ENCODE measurements at regions not wholly inside any gene's neighbourhood (a gene's known extent, or its start where the extent isn't known, plus 50 kb on each side); places are given as distances from the start of the nearest gene placed in this dataset.

GRCh38 chr15:94026458-94027304 is 204.7 kb upstream of the MCTP2 start:
- H3K27me3 Mint-ChIP-seq (ENCODE audit: unreplicated experiment), result peaks cover 3% of the 10 kb centered on the region
- H3K9me3 Mint-ChIP-seq (ENCODE audit: unreplicated experiment), result no peaks in the 10 kb centered on the region

GRCh38 chr15:94023531-94023930 is 207.8 kb upstream of the MCTP2 start:
- no peak for TF ChIP-seq CTCF (IDR thresholded peaks at IDR 0.05; ENCODE audit: partially characterized antibody, unreplicated experiment)
- no peak overlapping the region for H3K27ac Mint-ChIP-seq (ENCODE audit: unreplicated experiment)
- no peaks in the 10 kb centered on the region for H3K4me1 Mint-ChIP-seq (ENCODE audit: low read depth, unreplicated experiment)
- H3K9me3 Mint-ChIP-seq (ENCODE audit: unreplicated experiment), result no peaks in the 10 kb centered on the region
- H3K4me3 Mint-ChIP-seq (ENCODE audit: unreplicated experiment), result no peak overlapping the region
- no peaks in the 10 kb centered on the region for H3K36me3 Mint-ChIP-seq (ENCODE audit: unreplicated experiment)
- DNase-seq, result no peak
- H3K27me3 Mint-ChIP-seq (ENCODE audit: unreplicated experiment), result peaks cover 2% of the 10 kb centered on the region

More at GRCh38 chr15:94026458-94027304, 204.7 kb upstream of the MCTP2 start:
- no peak overlapping the region for H3K4me3 Mint-ChIP-seq (ENCODE audit: unreplicated experiment)
- TF ChIP-seq CTCF (IDR thresholded peaks at IDR 0.05; ENCODE audit: partially characterized antibody, unreplicated experiment), result no peak
- H3K36me3 Mint-ChIP-seq (ENCODE audit: unreplicated experiment), result no peaks in the 10 kb centered on the region
- no peaks in the 10 kb centered on the region for H3K4me1 Mint-ChIP-seq (ENCODE audit: low read depth, unreplicated experiment)
- no peak for DNase-seq
- H3K27ac Mint-ChIP-seq (ENCODE audit: unreplicated experiment), result no peak overlapping the region

GRCh38 chr15:94021621-94022320 is 209.6 kb upstream of the MCTP2 start:
- no peaks in the 10 kb centered on the region for H3K36me3 Mint-ChIP-seq (ENCODE audit: unreplicated experiment)
- H3K4me3 Mint-ChIP-seq (ENCODE audit: unreplicated experiment), result no peak overlapping the region
- H3K27ac Mint-ChIP-seq (ENCODE audit: unreplicated experiment), result no peak overlapping the region
- DNase-seq, result no peak
- no peaks in the 10 kb centered on the region for H3K9me3 Mint-ChIP-seq (ENCODE audit: unreplicated experiment)
- H3K27me3 Mint-ChIP-seq (ENCODE audit: unreplicated experiment), result no peaks in the 10 kb centered on the region
- H3K4me1 Mint-ChIP-seq (ENCODE audit: low read depth, unreplicated experiment), result no peaks in the 10 kb centered on the region
- no peak for TF ChIP-seq CTCF (IDR thresholded peaks at IDR 0.05; ENCODE audit: partially characterized antibody, unreplicated experiment)

GRCh38 chr15:94019062-94019461 is 212.3 kb upstream of the MCTP2 start:
- TF ChIP-seq CTCF (IDR thresholded peaks at IDR 0.05; ENCODE audit: partially characterized antibody, unreplicated experiment), result no peak
- H3K27ac Mint-ChIP-seq (ENCODE audit: unreplicated experiment), result no peak overlapping the region
- H3K4me1 Mint-ChIP-seq (ENCODE audit: low read depth, unreplicated experiment), result no peaks in the 10 kb centered on the region
- DNase-seq, result no peak
- H3K27me3 Mint-ChIP-seq (ENCODE audit: unreplicated experiment), result no peaks in the 10 kb centered on the region
- H3K9me3 Mint-ChIP-seq (ENCODE audit: unreplicated experiment), result peaks cover 1% of the 10 kb centered on the region
- H3K36me3 Mint-ChIP-seq (ENCODE audit: unreplicated experiment), result no peaks in the 10 kb centered on the region
- H3K4me3 Mint-ChIP-seq (ENCODE audit: unreplicated experiment), result no peak overlapping the region

- H3K4me1 Mint-ChIP-seq (ENCODE audit: low read depth, unreplicated experiment), result no peaks in the 10 kb centered on the region
- H3K9me3 Mint-ChIP-seq (ENCODE audit: unreplicated experiment), result peaks cover 2% of the 10 kb centered on the region
Measured at GRCh38 chr15:94015324-94015723, 216.0 kb upstream of the MCTP2 start.

More at GRCh38 chr15:94015324-94015723, 216.0 kb upstream of the MCTP2 start:
- Mint-ChIP-seq H3K27ac (ENCODE audit: unreplicated experiment) (no peak overlapping the region), H3K36me3 (ENCODE audit: unreplicated experiment) (no peaks in the 10 kb centered on the region), H3K27me3 (ENCODE audit: unreplicated experiment) (no peaks in the 10 kb centered on the region), H3K4me3 (ENCODE audit: unreplicated experiment) (no peak overlapping the region)
- TF ChIP-seq CTCF (IDR thresholded peaks at IDR 0.05; ENCODE audit: partially characterized antibody, unreplicated experiment), result no peak
- DNase-seq, result no peak
